ENCODE measurements at regions not wholly inside any gene's neighbourhood (a gene's known extent, or its start where the extent isn't known, plus 50 kb on each side); places are given as distances from the start of the nearest gene placed in this dataset.
"Not testable (repeated sequence)": the region's sequence is repeated elsewhere in the genome, so short reads cannot be mapped to it uniquely, and the experiment has no call there.

- TF ChIP-seq CTCF (IDR thresholded peaks at IDR 0.05; ENCODE audit: control insufficient read depth, extremely low read depth, insufficient read depth) = no peak
- no peak overlapping the region; the same call in 1 of the 2 replicates for H3K4me3 ChIP-seq (ENCODE audit: low read depth, low read length)
- DNase-seq (ENCODE audit: low read depth) = no peak
Measured at GRCh38 chr5:50574121-50574520, 92.3 kb upstream of the PARP8 start.

- TF ChIP-seq CTCF (IDR thresholded peaks at IDR 0.05; ENCODE audit: control insufficient read depth, extremely low read depth, insufficient read depth) = no peak
- DNase-seq (ENCODE audit: low read depth) = no peak
Measured at GRCh38 chr5:50575740-50576139, 90.7 kb upstream of the PARP8 start.

GRCh38 chr5:50576265-50576664 lies 90.2 kb upstream of the PARP8 start:
- no peak for DNase-seq (ENCODE audit: low read depth)
- no peak for TF ChIP-seq CTCF (IDR thresholded peaks at IDR 0.05; ENCODE audit: control insufficient read depth, extremely low read depth, insufficient read depth)
- H3K4me3 ChIP-seq (ENCODE audit: low read depth, low read length) = no peak overlapping the region

More at GRCh38 chr5:50575740-50576139, 90.7 kb upstream of the PARP8 start:
- no peak overlapping the region for H3K4me3 ChIP-seq (ENCODE audit: low read depth, low read length)

GRCh38 chr5:50576686-50577256 lies 89.7 kb upstream of the PARP8 start:
- no peak for TF ChIP-seq CTCF (IDR thresholded peaks at IDR 0.05; ENCODE audit: control insufficient read depth, extremely low read depth, insufficient read depth)
- DNase-seq (ENCODE audit: low read depth) = no peak

GRCh38 chr5:50580506-50580905 lies 85.9 kb upstream of the PARP8 start:
- DNase-seq (ENCODE audit: low read depth) = no peak
- H3K4me3 ChIP-seq (ENCODE audit: low read depth, low read length) = no peak overlapping the region
- TF ChIP-seq CTCF (IDR thresholded peaks at IDR 0.05; ENCODE audit: control insufficient read depth, extremely low read depth, insufficient read depth) = no peak

More at GRCh38 chr5:50576686-50577256, 89.7 kb upstream of the PARP8 start:
- H3K4me3 ChIP-seq (ENCODE audit: low read depth, low read length) = no peak overlapping the region

GRCh38 chr5:50581845-50582244 lies 84.6 kb upstream of the PARP8 start:
- DNase-seq (ENCODE audit: low read depth) = peak; percentile 73
- not testable (repeated sequence) for H3K4me3 ChIP-seq (ENCODE audit: low read depth, low read length)

- no peak for DNase-seq (ENCODE audit: low read depth)
- TF ChIP-seq CTCF (IDR thresholded peaks at IDR 0.05; ENCODE audit: control insufficient read depth, extremely low read depth, insufficient read depth) = no peak
Measured at GRCh38 chr5:50582699-50583098, 83.7 kb upstream of the PARP8 start.

More at GRCh38 chr5:50582699-50583098, 83.7 kb upstream of the PARP8 start:
- H3K4me3 ChIP-seq (ENCODE audit: low read depth, low read length) = no peak overlapping the region

Data from LNCaP clone FGC (cell line).